ENCODE measurements at regions not wholly inside any gene's neighbourhood (a gene's known extent, or its start where the extent isn't known, plus 50 kb on each side); places are given as distances from the start of the nearest gene placed in this dataset.

DNA sequence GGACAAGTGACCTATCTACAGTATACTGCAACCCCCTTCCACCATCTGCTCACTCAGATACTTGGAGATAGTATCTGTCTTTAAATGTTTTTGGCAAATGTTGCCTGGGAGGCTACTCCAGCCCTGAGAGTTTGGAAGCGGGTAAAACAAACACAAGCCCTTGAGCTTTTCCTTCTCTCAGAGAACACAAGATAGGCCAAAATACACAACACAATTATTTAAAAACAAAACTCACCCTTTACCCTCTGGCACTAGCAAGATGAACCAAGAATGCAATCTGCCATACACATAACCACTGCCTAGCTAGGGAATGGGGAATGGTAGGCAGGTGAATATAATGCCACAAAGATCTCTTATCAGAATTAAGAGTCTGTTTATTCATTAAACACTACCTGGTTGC, 324.7 kb upstream of the FAM47C start:
- no peak overlapping the region for H3K27ac ChIP-seq (ENCODE audit: low read length)
- no peaks in the 10 kb centered on the region for H3K4me1 ChIP-seq (ENCODE audit: insufficient read depth, low read length)
- no peaks in the 10 kb centered on the region for H3K9me3 ChIP-seq (ENCODE audit: insufficient read depth, low read depth, low read length)
- no peaks in the 10 kb centered on the region for H3K36me3 ChIP-seq (ENCODE audit: insufficient read depth, low read depth, low read length)
- no peak overlapping the region for H3K4me3 ChIP-seq (ENCODE audit: low read length)
- no peaks in the 10 kb centered on the region for H3K27me3 ChIP-seq (ENCODE audit: insufficient read depth, low read length)
- H3K9ac ChIP-seq (ENCODE audit: low read depth, low read length): no peak overlapping the region

DNA sequence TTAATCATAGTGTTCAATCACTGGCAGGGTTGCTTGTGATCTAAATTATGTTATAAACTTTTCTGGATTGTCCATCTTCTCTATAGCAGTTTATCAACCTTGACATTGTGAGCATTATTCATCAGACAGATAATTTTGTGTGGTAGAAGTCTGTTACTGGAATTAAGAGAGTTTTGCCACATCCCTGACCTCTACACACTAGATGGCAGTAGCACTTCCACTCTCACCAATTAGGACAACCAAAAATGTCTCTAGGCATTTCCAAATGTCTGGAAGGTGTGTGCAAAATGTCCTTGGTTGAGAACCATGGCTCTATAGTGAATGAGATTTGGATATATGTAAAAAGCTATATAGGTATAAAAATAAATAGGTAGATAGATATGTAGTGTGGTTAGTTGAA, 324.1 kb upstream of the FAM47C start:
- H3K36me3 ChIP-seq (ENCODE audit: insufficient read depth, low read depth, low read length): no peaks in the 10 kb centered on the region
- H3K9ac ChIP-seq (ENCODE audit: low read depth, low read length): no peak overlapping the region
- H3K9me3 ChIP-seq (ENCODE audit: insufficient read depth, low read depth, low read length): no peaks in the 10 kb centered on the region
- H3K4me1 ChIP-seq (ENCODE audit: insufficient read depth, low read length): no peaks in the 10 kb centered on the region
- no peak overlapping the region for H3K4me3 ChIP-seq (ENCODE audit: low read length)
- no peaks in the 10 kb centered on the region for H3K27me3 ChIP-seq (ENCODE audit: insufficient read depth, low read length)
- H3K27ac ChIP-seq (ENCODE audit: low read length): no peak overlapping the region

DNA sequence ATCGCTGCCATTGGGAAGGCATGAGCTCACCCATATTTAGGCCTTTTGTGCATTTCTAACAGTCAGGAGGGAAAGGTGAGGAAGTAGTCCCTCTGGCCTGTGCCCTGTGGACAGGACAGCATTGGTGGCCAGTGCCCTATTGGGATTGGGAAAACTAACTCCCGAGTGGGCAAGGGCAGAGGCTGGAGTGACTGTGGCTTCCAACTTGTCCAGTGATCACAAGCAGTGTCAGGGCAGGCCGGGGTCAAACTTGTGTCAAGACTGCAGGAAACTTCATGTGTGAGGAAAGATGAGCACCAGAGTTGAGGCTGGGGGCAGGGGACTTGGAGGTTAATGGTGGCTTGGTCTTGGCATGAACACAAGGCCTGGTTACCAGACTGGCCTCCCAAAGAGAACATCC, 286.2 kb upstream of the FAM47C start:
- H3K27me3 ChIP-seq (ENCODE audit: insufficient read depth, low read length): no peaks in the 10 kb centered on the region
- no peaks in the 10 kb centered on the region for H3K36me3 ChIP-seq (ENCODE audit: insufficient read depth, low read depth, low read length)
- H3K9ac ChIP-seq (ENCODE audit: low read depth, low read length): no peak overlapping the region
- no peak overlapping the region for H3K4me3 ChIP-seq (ENCODE audit: low read length)
- H3K27ac ChIP-seq (ENCODE audit: low read length): no peak overlapping the region
- no peaks in the 10 kb centered on the region for H3K4me1 ChIP-seq (ENCODE audit: insufficient read depth, low read length)
- H3K9me3 ChIP-seq (ENCODE audit: insufficient read depth, low read depth, low read length): no peaks in the 10 kb centered on the region

DNA sequence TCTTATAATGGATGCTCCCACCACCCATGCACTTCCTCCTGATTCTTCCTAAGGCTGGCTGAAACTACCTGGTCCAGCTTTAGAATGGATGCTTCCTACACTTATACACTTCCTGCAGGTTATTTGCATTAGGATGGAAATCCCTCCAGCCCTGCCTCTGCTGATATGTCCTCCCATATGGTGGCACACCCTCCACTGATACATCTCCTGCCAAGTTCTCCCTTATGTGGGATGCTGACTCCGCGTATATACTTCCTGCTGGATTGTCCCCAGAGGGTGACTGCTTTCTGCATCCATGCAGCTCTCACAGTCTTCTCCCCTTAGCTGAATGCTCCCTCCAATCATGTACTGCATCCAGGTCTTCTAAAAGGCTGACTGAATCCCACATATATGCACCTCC, 254.6 kb upstream of the FAM47C start:
- Histone ChIP-seq H3K4me1 (ENCODE audit: insufficient read depth, low read length) (no peaks in the 10 kb centered on the region), H3K4me3 (ENCODE audit: low read length) (no peak overlapping the region), H3K9ac (ENCODE audit: low read depth, low read length) (no peak overlapping the region), H3K9me3 (ENCODE audit: insufficient read depth, low read depth, low read length) (no peaks in the 10 kb centered on the region), H3K36me3 (ENCODE audit: insufficient read depth, low read depth, low read length) (no peaks in the 10 kb centered on the region), H3K27me3 (ENCODE audit: insufficient read depth, low read length) (no peaks in the 10 kb centered on the region), H3K27ac (ENCODE audit: low read length) (no peak overlapping the region)

GRCh38 chrX:36787752-36788151, 220.4 kb upstream of the FAM47C start:
- no peaks in the 10 kb centered on the region for H3K36me3 ChIP-seq (ENCODE audit: insufficient read depth, low read depth, low read length)
- no peak overlapping the region for H3K4me3 ChIP-seq (ENCODE audit: low read length)
- H3K27ac ChIP-seq (ENCODE audit: low read length): no peak overlapping the region
- H3K9ac ChIP-seq (ENCODE audit: low read depth, low read length): no peak overlapping the region
- no peaks in the 10 kb centered on the region for H3K27me3 ChIP-seq (ENCODE audit: insufficient read depth, low read length)
- 0 out of 2 replicates have a peak, but pooled peaks cover 3% of the 10 kb centered on the region for H3K4me1 ChIP-seq (ENCODE audit: insufficient read depth, low read length)
- H3K9me3 ChIP-seq (ENCODE audit: insufficient read depth, low read depth, low read length): no peaks in the 10 kb centered on the region

- H3K27me3 ChIP-seq (ENCODE audit: insufficient read depth, low read length): no peaks in the 10 kb centered on the region
These were observed 205.0 kb upstream of the FAM47C start for GRCh38 chrX:36803151-36803550.

DNA sequence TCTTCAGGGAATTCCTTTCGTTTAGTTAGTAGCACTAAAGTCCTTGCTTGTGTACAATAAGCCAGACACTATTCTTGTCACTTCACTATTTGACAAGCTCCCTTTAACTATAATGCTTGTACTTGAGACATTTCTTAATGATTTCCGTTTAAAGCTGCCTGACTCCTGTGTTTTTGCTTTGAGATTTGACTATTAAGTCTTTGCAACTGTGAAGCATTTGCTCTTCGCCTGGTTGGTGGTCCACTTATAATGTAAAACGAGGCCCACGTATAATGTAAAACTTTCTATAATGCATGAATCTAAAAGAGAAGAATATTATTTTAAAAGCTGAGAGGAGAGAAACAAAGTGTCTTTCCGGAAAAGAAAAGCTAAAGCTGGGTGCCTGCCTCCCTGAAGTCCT, 204.1 kb upstream of the FAM47C start:
- Histone ChIP-seq H3K36me3 (ENCODE audit: insufficient read depth, low read depth, low read length) (no peaks in the 10 kb centered on the region), H3K4me3 (ENCODE audit: low read length) (no peak overlapping the region), H3K27me3 (ENCODE audit: insufficient read depth, low read length) (no peaks in the 10 kb centered on the region), H3K27ac (ENCODE audit: low read length) (no peak overlapping the region), H3K9ac (ENCODE audit: low read depth, low read length) (no peak overlapping the region), H3K4me1 (ENCODE audit: insufficient read depth, low read length) (peaks cover 3% of the 10 kb centered on the region; the same call in 1 of the 2 replicates), H3K9me3 (ENCODE audit: insufficient read depth, low read depth, low read length) (no peaks in the 10 kb centered on the region)

More at GRCh38 chrX:36803151-36803550, 205.0 kb upstream of the FAM47C start:
- Histone ChIP-seq H3K9me3 (ENCODE audit: insufficient read depth, low read depth, low read length) (no peaks in the 10 kb centered on the region), H3K36me3 (ENCODE audit: insufficient read depth, low read depth, low read length) (no peaks in the 10 kb centered on the region), H3K4me1 (ENCODE audit: insufficient read depth, low read length) (peaks cover 3% of the 10 kb centered on the region; the same call in 1 of the 2 replicates), H3K9ac (ENCODE audit: low read depth, low read length) (no peak overlapping the region), H3K27ac (ENCODE audit: low read length) (no peak overlapping the region), H3K4me3 (ENCODE audit: low read length) (no peak overlapping the region)

DNA sequence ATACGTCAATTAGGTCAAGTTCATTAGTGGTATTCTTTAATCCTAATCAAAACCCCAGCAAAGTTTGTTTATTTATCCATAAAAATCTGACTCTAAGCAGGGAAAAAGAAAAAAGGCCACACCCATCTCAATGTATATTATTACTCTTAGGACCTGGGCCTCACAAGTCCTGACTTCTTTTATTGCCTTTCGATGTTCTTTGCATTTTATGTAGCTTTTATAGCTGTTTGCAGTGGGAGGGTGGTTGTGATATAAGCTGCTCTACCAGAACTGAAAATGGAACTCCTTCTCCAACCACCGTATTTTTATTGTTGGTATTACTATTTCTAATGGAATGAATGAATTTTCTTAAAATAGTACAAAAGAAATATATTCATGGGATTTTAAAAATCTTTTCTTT, 163.3 kb upstream of the FAM47C start:
- no peak overlapping the region for H3K27ac ChIP-seq (ENCODE audit: low read length)
- no peak overlapping the region for H3K4me3 ChIP-seq (ENCODE audit: low read length)
- no peak overlapping the region for H3K9ac ChIP-seq (ENCODE audit: low read depth, low read length)
- no peaks in the 10 kb centered on the region for H3K4me1 ChIP-seq (ENCODE audit: insufficient read depth, low read length)
- H3K36me3 ChIP-seq (ENCODE audit: insufficient read depth, low read depth, low read length): no peaks in the 10 kb centered on the region
- no peaks in the 10 kb centered on the region for H3K27me3 ChIP-seq (ENCODE audit: insufficient read depth, low read length)
- no peaks in the 10 kb centered on the region for H3K9me3 ChIP-seq (ENCODE audit: insufficient read depth, low read depth, low read length)

- Histone ChIP-seq H3K4me1 (ENCODE audit: insufficient read depth, low read length) (no peaks in the 10 kb centered on the region), H3K9me3 (ENCODE audit: insufficient read depth, low read depth, low read length) (no peaks in the 10 kb centered on the region), H3K9ac (ENCODE audit: low read depth, low read length) (no peak overlapping the region), H3K36me3 (ENCODE audit: insufficient read depth, low read depth, low read length) (no peaks in the 10 kb centered on the region), H3K27ac (ENCODE audit: low read length) (no peak overlapping the region), H3K27me3 (ENCODE audit: insufficient read depth, low read length) (no peaks in the 10 kb centered on the region), H3K4me3 (ENCODE audit: low read length) (no peak overlapping the region)
These were observed 160.7 kb upstream of the FAM47C start for GRCh38 chrX:36847496-36847895.

GRCh38 chrX:36849407-36849806, 158.8 kb upstream of the FAM47C start:
- no peak overlapping the region for H3K9ac ChIP-seq (ENCODE audit: low read depth, low read length)
- H3K27ac ChIP-seq (ENCODE audit: low read length): no peak overlapping the region
- no peak overlapping the region for H3K4me3 ChIP-seq (ENCODE audit: low read length)
- no peaks in the 10 kb centered on the region for H3K27me3 ChIP-seq (ENCODE audit: insufficient read depth, low read length)
- no peaks in the 10 kb centered on the region for H3K4me1 ChIP-seq (ENCODE audit: insufficient read depth, low read length)
- no peaks in the 10 kb centered on the region for H3K9me3 ChIP-seq (ENCODE audit: insufficient read depth, low read depth, low read length)
- H3K36me3 ChIP-seq (ENCODE audit: insufficient read depth, low read depth, low read length): no peaks in the 10 kb centered on the region

DNA sequence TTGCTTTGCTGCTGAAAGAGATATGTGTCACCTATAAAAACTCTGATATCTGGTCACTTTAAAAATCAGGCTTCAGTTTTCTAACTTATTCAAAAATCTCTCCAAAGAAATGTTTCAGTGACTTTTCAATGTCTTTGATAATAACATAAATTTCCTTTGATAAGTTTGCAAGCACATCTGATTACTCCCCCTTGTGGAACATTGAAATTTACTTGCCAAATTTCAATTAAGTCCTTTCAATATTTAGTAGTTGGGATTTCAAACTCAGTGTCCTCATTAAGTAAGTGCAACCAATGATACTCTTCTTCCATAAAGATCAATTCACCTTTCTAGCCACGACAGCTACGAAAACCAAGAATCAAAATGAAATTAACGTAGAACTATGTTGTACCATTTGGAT, 151.3 kb upstream of the FAM47C start:
- H3K9me3 ChIP-seq (ENCODE audit: insufficient read depth, low read depth, low read length): no peaks in the 10 kb centered on the region
- H3K4me3 ChIP-seq (ENCODE audit: low read length): no peak overlapping the region
- H3K4me1 ChIP-seq (ENCODE audit: insufficient read depth, low read length): no peaks in the 10 kb centered on the region
- H3K27ac ChIP-seq (ENCODE audit: low read length): no peak overlapping the region
- H3K36me3 ChIP-seq (ENCODE audit: insufficient read depth, low read depth, low read length): no peaks in the 10 kb centered on the region
- no peak overlapping the region for H3K9ac ChIP-seq (ENCODE audit: low read depth, low read length)
- H3K27me3 ChIP-seq (ENCODE audit: insufficient read depth, low read length): no peaks in the 10 kb centered on the region

DNA sequence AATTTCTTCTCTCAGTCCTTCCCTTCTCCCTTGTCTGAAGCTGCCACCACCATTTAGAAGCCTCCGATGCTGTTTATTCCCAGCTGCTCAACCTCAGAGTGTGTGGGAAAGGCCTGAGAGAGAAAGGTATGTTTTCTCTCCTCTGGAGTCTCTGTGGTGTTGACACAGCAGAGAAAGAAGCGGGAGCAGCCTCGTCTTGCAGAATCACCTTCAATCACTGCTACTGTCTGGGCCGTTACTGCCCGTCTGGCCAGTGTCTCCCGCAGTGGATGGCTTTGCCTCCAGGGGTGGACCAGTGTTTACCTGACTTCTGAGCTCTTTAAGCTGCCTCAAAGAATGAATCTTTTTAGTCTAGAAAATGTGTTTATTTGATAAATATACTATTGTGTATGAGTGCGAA, 148.9 kb upstream of the FAM47C start:
- no peaks in the 10 kb centered on the region for H3K36me3 ChIP-seq (ENCODE audit: insufficient read depth, low read depth, low read length)
- no peak overlapping the region for H3K4me3 ChIP-seq (ENCODE audit: low read length)
- H3K9ac ChIP-seq (ENCODE audit: low read depth, low read length): no peak overlapping the region
- H3K27me3 ChIP-seq (ENCODE audit: insufficient read depth, low read length): no peaks in the 10 kb centered on the region
- no peak overlapping the region for H3K27ac ChIP-seq (ENCODE audit: low read length)
- no peaks in the 10 kb centered on the region for H3K4me1 ChIP-seq (ENCODE audit: insufficient read depth, low read length)
- H3K9me3 ChIP-seq (ENCODE audit: insufficient read depth, low read depth, low read length): no peaks in the 10 kb centered on the region

DNA sequence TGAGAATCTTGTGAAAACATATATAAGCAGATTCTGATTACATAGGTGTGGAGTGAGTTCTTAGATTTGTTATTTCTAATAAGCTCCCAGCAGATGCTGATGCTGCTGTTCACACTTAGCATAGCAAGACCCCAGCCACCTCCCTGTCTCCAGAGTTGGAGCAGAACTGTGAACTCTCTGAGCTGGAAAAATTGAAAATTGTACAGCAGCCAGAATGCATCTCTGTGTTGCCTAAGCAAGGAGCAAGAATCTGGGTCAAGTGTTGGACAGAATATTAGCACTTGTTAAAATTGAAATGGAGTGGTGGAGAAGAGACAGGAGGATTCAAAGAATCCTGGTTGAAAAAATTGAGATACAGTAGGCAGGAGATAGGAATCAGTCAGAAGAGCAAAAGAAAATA, 146.6 kb upstream of the FAM47C start:
- no peak overlapping the region for H3K4me3 ChIP-seq (ENCODE audit: low read length)
- H3K4me1 ChIP-seq (ENCODE audit: insufficient read depth, low read length): no peaks in the 10 kb centered on the region
- H3K27me3 ChIP-seq (ENCODE audit: insufficient read depth, low read length): no peaks in the 10 kb centered on the region
- no peak overlapping the region for H3K9ac ChIP-seq (ENCODE audit: low read depth, low read length)
- H3K27ac ChIP-seq (ENCODE audit: low read length): no peak overlapping the region
- H3K36me3 ChIP-seq (ENCODE audit: insufficient read depth, low read depth, low read length): no peaks in the 10 kb centered on the region
- no peaks in the 10 kb centered on the region for H3K9me3 ChIP-seq (ENCODE audit: insufficient read depth, low read depth, low read length)

Measured in iPS-20b (cell line).